ENCODE measurements at regions not wholly inside any gene's neighbourhood (a gene's known extent, or its start where the extent isn't known, plus 50 kb on each side); places are given as distances from the start of the nearest gene placed in this dataset.

GRCh38 chr6:22747571-22747970 is 178.2 kb downstream of the HDGFL1 start:
- WGBS, 2 donors (ENCODE audit: low coverage in 1 of 2) = 3 to 100% methylated on average over 1 of the region's 1 CpG
- intact Hi-C loops (cut with DNase I; ENCODE audit: low total_unique reads) (no loop called here), in situ Hi-C loops (cut with MboI; ENCODE audit: low pct_ligation_motif_present in 1 of 4, low pct_unique_long_range_greater_than_20kb in 1 of 4, low sequenced_read_pairs in 3 of 4) (no loop called here)
- H3K9me3 ChIP-seq = no peaks in the 10 kb centered on the region
- H3K4me1 ChIP-seq = no peaks in the 10 kb centered on the region
- no peak overlapping the region for H3K27ac ChIP-seq
- no peaks in the 10 kb centered on the region for H3K27me3 ChIP-seq
- TF ChIP-seq POLR2A (IDR thresholded peaks at IDR 0.05) (no peak), EP300 (IDR thresholded peaks at IDR 0.05; ENCODE audit: low read depth) (no peak), POLR2AphosphoS5 (IDR thresholded peaks at IDR 0.05) (no peak), CTCF (IDR thresholded peaks at IDR 0.05) (no peak)
- no peak for DNase-seq
- no peak overlapping the region for H3K4me3 ChIP-seq
- no peaks in the 10 kb centered on the region for H3K36me3 ChIP-seq

DNA sequence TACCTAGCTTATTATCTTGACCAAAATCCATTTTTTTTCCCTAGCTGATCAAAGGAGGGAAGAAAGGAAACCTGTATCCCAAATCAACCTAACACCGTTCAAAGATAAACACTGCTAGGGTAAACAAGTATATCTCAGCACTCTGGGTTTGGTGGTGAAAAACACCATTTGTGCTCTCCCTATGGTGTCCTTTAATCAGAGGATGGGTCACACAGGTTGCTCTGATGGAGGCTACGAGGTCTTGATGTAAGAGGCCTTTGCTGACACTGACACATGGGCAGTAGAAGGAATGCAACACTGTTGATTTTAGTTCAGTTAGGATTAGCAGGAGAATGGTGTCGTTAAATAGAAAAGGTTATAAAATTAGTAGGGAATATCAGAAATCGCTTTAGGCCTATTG is 179.3 kb downstream of the HDGFL1 start:
- no peaks in the 10 kb centered on the region for H3K36me3 ChIP-seq
- no peaks in the 10 kb centered on the region for H3K9me3 ChIP-seq
- intact Hi-C loops (cut with DNase I; ENCODE audit: low total_unique reads) (no loop called here), in situ Hi-C loops (cut with MboI; ENCODE audit: low pct_ligation_motif_present in 1 of 4, low pct_unique_long_range_greater_than_20kb in 1 of 4, low sequenced_read_pairs in 3 of 4) (no loop called here)
- 77 to 82% methylated on average over 4 of the region's 4 CpGs for WGBS, 2 donors (ENCODE audit: low coverage in 1 of 2)
- H3K4me1 ChIP-seq = no peaks in the 10 kb centered on the region
- no peak overlapping the region for H3K27ac ChIP-seq
- TF ChIP-seq POLR2A (IDR thresholded peaks at IDR 0.05) = no peak
- no peak for TF ChIP-seq EP300 (IDR thresholded peaks at IDR 0.05; ENCODE audit: low read depth)
- no peak for TF ChIP-seq CTCF (IDR thresholded peaks at IDR 0.05)
- TF ChIP-seq POLR2AphosphoS5 (IDR thresholded peaks at IDR 0.05) = no peak
- no peak for DNase-seq
- no peaks in the 10 kb centered on the region for H3K27me3 ChIP-seq
- no peak overlapping the region for H3K4me3 ChIP-seq

- Histone ChIP-seq H3K4me3 (no peak overlapping the region), H3K27me3 (no peaks in the 10 kb centered on the region), H3K27ac (no peak overlapping the region), H3K36me3 (no peaks in the 10 kb centered on the region), H3K9me3 (no peaks in the 10 kb centered on the region), H3K4me1 (no peaks in the 10 kb centered on the region)
- WGBS, 2 donors (ENCODE audit: low coverage in 1 of 2) = 78 to 80% methylated on average over 3 of the region's 3 CpGs
- no peak for DNase-seq
- no peak for TF ChIP-seq EP300 (IDR thresholded peaks at IDR 0.05; ENCODE audit: low read depth)
- TF ChIP-seq POLR2A (IDR thresholded peaks at IDR 0.05) = no peak
- TF ChIP-seq POLR2AphosphoS5 (IDR thresholded peaks at IDR 0.05) = no peak
- no peak for TF ChIP-seq CTCF (IDR thresholded peaks at IDR 0.05)
- intact Hi-C loops (cut with DNase I; ENCODE audit: low total_unique reads) = no loop called here
- in situ Hi-C loops (cut with MboI; ENCODE audit: low pct_ligation_motif_present in 1 of 4, low pct_unique_long_range_greater_than_20kb in 1 of 4, low sequenced_read_pairs in 3 of 4) = no loop called here
Observed at GRCh38 chr6:22749696-22750095, 180.3 kb downstream of the HDGFL1 start.

- Histone ChIP-seq H3K27me3 (no peaks in the 10 kb centered on the region), H3K4me1 (no peaks in the 10 kb centered on the region), H3K9me3 (no peaks in the 10 kb centered on the region), H3K4me3 (no peak overlapping the region), H3K27ac (no peak overlapping the region), H3K36me3 (no peaks in the 10 kb centered on the region)
- no peak for DNase-seq
- 80 to 82% methylated on average over 2 of the region's 2 CpGs for WGBS, 2 donors (ENCODE audit: low coverage in 1 of 2)
- intact Hi-C loops (cut with DNase I; ENCODE audit: low total_unique reads) (no loop called here), in situ Hi-C loops (cut with MboI; ENCODE audit: low pct_ligation_motif_present in 1 of 4, low pct_unique_long_range_greater_than_20kb in 1 of 4, low sequenced_read_pairs in 3 of 4) (no loop called here)
- no peak for TF ChIP-seq EP300 (IDR thresholded peaks at IDR 0.05; ENCODE audit: low read depth)
- no peak for TF ChIP-seq POLR2A (IDR thresholded peaks at IDR 0.05)
- no peak for TF ChIP-seq CTCF (IDR thresholded peaks at IDR 0.05)
- no peak for TF ChIP-seq POLR2AphosphoS5 (IDR thresholded peaks at IDR 0.05)
Observed at GRCh38 chr6:22751223-22751622, 181.9 kb downstream of the HDGFL1 start.

All from transverse colon (tissue), 4 donors.